ENCODE measurements at regions not wholly inside any gene's neighbourhood (a gene's known extent, or its start where the extent isn't known, plus 50 kb on each side); places are given as distances from the start of the nearest gene placed in this dataset.

DNA sequence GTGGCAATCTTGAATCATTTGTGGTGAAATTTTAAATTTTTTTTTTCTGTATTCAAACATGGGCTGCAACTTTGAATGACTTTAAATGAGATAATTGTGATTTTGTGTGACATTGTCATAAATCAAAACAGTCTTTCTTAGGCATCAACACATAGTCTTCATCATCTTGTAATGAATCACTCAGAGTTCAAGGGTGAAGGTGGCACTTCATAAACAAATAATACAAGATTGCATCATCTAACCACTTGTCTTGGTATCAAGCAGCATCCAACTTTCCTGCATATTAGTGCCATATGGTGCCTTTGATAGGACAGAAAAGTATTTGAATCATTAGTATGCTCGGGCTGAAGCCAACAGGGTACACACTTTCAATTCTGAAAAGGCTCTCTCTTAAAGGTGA, 392.4 kb upstream of the GOT2 start:
- TF ChIP-seq SIN3A (IDR thresholded peaks at IDR 0.05; ENCODE audit: borderline replicate concordance, insufficient read depth, low read length) (no peak), POLR2AphosphoS5 (IDR thresholded peaks at IDR 0.05; ENCODE audit: low read depth, low read length) (no peak), TAF1 (IDR thresholded peaks at IDR 0.05; ENCODE audit: borderline replicate concordance, insufficient read depth, low read length) (no peak)
- TF ChIP-seq, protein P1, sequence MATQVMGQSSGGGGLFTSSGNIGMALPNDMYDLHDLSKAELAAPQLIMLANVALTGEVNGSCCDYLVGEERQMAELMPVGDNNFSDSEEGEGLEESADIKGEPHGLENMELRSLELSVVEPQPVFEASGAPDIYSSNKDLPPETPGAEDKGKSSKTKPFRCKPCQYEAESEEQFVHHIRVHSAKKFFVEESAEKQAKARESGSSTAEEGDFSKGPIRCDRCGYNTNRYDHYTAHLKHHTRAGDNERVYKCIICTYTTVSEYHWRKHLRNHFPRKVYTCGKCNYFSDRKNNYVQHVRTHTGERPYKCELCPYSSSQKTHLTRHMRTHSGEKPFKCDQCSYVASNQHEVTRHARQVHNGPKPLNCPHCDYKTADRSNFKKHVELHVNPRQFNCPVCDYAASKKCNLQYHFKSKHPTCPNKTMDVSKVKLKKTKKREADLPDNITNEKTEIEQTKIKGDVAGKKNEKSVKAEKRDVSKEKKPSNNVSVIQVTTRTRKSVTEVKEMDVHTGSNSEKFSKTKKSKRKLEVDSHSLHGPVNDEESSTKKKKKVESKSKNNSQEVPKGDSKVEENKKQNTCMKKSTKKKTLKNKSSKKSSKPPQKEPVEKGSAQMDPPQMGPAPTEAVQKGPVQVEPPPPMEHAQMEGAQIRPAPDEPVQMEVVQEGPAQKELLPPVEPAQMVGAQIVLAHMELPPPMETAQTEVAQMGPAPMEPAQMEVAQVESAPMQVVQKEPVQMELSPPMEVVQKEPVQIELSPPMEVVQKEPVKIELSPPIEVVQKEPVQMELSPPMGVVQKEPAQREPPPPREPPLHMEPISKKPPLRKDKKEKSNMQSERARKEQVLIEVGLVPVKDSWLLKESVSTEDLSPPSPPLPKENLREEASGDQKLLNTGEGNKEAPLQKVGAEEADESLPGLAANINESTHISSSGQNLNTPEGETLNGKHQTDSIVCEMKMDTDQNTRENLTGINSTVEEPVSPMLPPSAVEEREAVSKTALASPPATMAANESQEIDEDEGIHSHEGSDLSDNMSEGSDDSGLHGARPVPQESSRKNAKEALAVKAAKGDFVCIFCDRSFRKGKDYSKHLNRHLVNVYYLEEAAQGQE (IDR thresholded peaks at IDR 0.05; ENCODE audit: insufficient read depth in 1 of 2, low read depth in 2 of 2, low read length in 2 of 2): no peak

Data from PFSK-1 (cell line).